ENCODE measurements at regions not wholly inside any gene's neighbourhood (a gene's known extent, or its start where the extent isn't known, plus 50 kb on each side); places are given as distances from the start of the nearest gene placed in this dataset.
A peak's percentile ranks its signal among the peaks of the same experiment; 100 is the strongest.

DNA sequence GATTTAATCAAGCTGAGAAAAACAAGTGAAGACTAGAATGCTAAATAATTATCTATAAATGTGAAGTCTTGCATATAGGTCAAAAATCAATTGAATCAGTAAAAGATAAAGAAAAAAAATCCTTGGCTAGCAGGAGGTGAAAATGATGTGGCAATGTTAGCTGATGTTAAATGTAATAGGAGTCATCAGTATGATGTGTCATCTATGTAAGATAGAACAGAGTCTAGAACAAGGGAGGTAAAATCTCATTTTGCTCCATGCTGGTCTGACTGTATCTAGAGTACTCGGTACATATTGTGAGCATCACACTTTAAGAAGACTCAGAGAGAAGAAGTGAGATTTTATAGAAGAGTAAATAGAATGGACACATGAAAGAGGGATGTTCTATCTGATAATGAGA, 721.2 kb downstream of the ETS1 start:
- Histone ChIP-seq H3K27me3 (ENCODE audit: insufficient read depth, insufficient read length) (no peaks in the 10 kb centered on the region), H3K9me3 (ENCODE audit: insufficient read depth, low read length) (no peaks in the 10 kb centered on the region), H3K36me3 (ENCODE audit: insufficient read depth, insufficient read length, low read length) (no peaks in the 10 kb centered on the region), H3K4me3 (ENCODE audit: insufficient read length, low read depth) (no peak overlapping the region), H3K9ac (ENCODE audit: insufficient read length, low read depth) (no peak overlapping the region), H3K4me1 (ENCODE audit: insufficient read depth, insufficient read length) (no peaks in the 10 kb centered on the region)
- TF ChIP-seq YY1 (IDR thresholded peaks at IDR 0.05; ENCODE audit: insufficient read depth, insufficient read length) = no peak
- TF ChIP-seq ZNF274 (IDR thresholded peaks at IDR 0.05; ENCODE audit: low read depth, low read length) = no peak
- TF ChIP-seq SUZ12 (IDR thresholded peaks at IDR 0.05; ENCODE audit: extremely low read depth, insufficient read depth, insufficient read length) = no peak
- no peak for DNase-seq (ENCODE audit: low read depth, low spot score)

DNA sequence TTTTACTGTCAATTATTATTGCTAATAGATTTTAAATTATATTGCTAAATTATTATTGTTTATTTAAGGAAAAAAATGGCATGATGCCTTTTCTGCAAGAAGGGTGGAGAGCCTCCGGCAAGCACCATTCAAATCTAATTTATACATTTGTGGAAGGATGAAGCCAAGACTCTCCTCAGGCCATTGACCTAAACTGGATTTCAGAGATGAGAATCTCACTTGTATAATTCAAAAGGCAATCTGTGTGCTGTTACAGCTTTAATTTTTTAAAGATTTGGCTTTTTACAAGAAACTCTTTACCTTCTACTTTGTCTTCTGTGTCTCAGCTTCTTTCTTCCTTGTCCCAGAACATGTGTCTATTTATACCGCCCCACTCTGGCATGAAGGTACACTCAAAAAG, 722.5 kb downstream of the ETS1 start:
- no peak for DNase-seq (ENCODE audit: low read depth, low spot score)

DNA sequence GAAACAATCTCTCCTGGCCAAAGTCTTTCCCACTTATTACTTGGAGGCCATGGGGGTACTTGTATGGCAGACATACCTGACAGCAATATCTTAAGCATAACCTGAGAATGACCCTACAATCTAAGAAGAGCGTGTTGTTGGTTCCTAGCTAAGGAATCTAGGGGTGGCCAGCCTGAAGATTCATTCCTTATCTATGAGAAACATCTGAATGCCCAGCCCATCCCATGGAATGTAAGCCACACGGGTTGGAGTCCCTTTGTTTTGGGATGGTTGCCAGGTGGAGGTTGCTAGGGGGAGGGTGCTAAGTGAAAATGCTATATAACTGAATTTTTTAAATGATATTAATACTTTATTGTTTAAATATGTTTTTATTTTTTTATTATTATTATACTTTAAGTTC, 725.0 kb downstream of the ETS1 start:
- Histone ChIP-seq H3K9ac (ENCODE audit: insufficient read length, low read depth) (no peak overlapping the region), H3K9me3 (ENCODE audit: insufficient read depth, low read length) (no peaks in the 10 kb centered on the region), H3K4me3 (ENCODE audit: insufficient read length, low read depth) (no peak overlapping the region), H3K4me1 (ENCODE audit: insufficient read depth, insufficient read length) (no peaks in the 10 kb centered on the region), H3K27me3 (ENCODE audit: insufficient read depth, insufficient read length) (no peaks in the 10 kb centered on the region), H3K36me3 (ENCODE audit: insufficient read depth, insufficient read length, low read length) (no peaks in the 10 kb centered on the region)
- no peak for DNase-seq (ENCODE audit: low read depth, low spot score)
- TF ChIP-seq YY1 (IDR thresholded peaks at IDR 0.05; ENCODE audit: insufficient read depth, insufficient read length) (no peak), SUZ12 (IDR thresholded peaks at IDR 0.05; ENCODE audit: extremely low read depth, insufficient read depth, insufficient read length) (no peak), ZNF274 (IDR thresholded peaks at IDR 0.05; ENCODE audit: low read depth, low read length) (no peak)

More for the DNA sequence above, 722.5 kb downstream of the ETS1 start:
- Histone ChIP-seq H3K4me3 (ENCODE audit: insufficient read length, low read depth) (no peak overlapping the region), H3K36me3 (ENCODE audit: insufficient read depth, insufficient read length, low read length) (no peaks in the 10 kb centered on the region), H3K27me3 (ENCODE audit: insufficient read depth, insufficient read length) (no peaks in the 10 kb centered on the region), H3K9me3 (ENCODE audit: insufficient read depth, low read length) (no peaks in the 10 kb centered on the region), H3K9ac (ENCODE audit: insufficient read length, low read depth) (no peak overlapping the region), H3K4me1 (ENCODE audit: insufficient read depth, insufficient read length) (no peaks in the 10 kb centered on the region)
- TF ChIP-seq ZNF274 (IDR thresholded peaks at IDR 0.05; ENCODE audit: low read depth, low read length) (no peak), SUZ12 (IDR thresholded peaks at IDR 0.05; ENCODE audit: extremely low read depth, insufficient read depth, insufficient read length) (no peak), YY1 (IDR thresholded peaks at IDR 0.05; ENCODE audit: insufficient read depth, insufficient read length) (no peak)

DNA sequence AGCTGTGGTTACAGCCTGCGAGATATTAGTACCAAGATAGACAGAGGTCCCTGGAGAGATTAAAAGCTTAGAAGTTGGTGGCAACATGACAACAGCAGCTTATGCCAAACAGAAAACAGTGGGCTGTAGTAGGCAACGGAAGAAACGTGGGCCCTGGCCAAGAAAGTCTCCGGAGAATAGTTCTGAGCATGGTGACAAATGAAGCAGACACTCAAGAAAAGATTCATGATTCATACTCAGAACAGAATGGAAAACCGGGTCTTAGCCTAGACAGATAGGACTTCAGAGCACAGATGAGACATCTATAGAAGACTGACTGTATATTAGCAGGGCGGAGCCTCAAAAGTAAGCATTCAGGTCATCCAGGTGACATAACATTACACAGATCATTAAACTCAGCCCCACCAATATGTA, 727.4 kb downstream of the ETS1 start:
- Histone ChIP-seq H3K27me3 (ENCODE audit: insufficient read depth, insufficient read length) (no peaks in the 10 kb centered on the region), H3K9ac (ENCODE audit: insufficient read length, low read depth) (no peak overlapping the region), H3K9me3 (ENCODE audit: insufficient read depth, low read length) (no peaks in the 10 kb centered on the region), H3K4me1 (ENCODE audit: insufficient read depth, insufficient read length) (no peaks in the 10 kb centered on the region), H3K4me3 (ENCODE audit: insufficient read length, low read depth) (no peak overlapping the region), H3K36me3 (ENCODE audit: insufficient read depth, insufficient read length, low read length) (no peaks in the 10 kb centered on the region)
- no peak for TF ChIP-seq YY1 (IDR thresholded peaks at IDR 0.05; ENCODE audit: insufficient read depth, insufficient read length)
- no peak for TF ChIP-seq SUZ12 (IDR thresholded peaks at IDR 0.05; ENCODE audit: extremely low read depth, insufficient read depth, insufficient read length)
- TF ChIP-seq ZNF274 (IDR thresholded peaks at IDR 0.05; ENCODE audit: low read depth, low read length) = no peak
- DNase-seq (ENCODE audit: low read depth, low spot score) = no peak

DNA sequence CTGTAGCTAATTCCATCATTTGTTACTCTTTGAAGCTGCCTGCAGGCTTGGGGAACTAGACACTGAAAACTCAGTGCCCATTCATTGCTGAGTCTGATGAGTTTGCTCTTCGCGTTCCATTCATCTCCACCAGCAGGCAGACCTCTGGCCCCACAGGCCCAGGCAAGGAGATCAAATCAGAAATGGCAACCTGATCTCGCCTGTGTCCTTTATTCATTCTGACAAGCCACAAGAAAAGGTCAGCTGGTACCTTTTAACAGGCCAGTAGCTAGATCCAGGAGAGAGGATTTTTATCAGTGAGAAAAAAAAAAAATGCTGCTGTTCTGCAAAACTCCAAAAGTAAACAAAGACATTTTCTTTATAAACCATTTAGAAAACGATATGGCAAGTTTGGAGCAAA, 742.5 kb downstream of the ETS1 start:
- TF ChIP-seq ZNF274 (IDR thresholded peaks at IDR 0.05; ENCODE audit: low read depth, low read length) = no peak
- H3K9me3 ChIP-seq (ENCODE audit: insufficient read depth, low read length) = no peaks in the 10 kb centered on the region
- no peaks in the 10 kb centered on the region for H3K36me3 ChIP-seq (ENCODE audit: insufficient read depth, insufficient read length, low read length)
- H3K27me3 ChIP-seq (ENCODE audit: insufficient read depth, insufficient read length) = no peaks in the 10 kb centered on the region
- H3K9ac ChIP-seq (ENCODE audit: insufficient read length, low read depth) = no peak overlapping the region
- H3K4me3 ChIP-seq (ENCODE audit: insufficient read length, low read depth) = no peak overlapping the region
- no peak for DNase-seq (ENCODE audit: low read depth, low spot score)
- no peaks in the 10 kb centered on the region for H3K4me1 ChIP-seq (ENCODE audit: insufficient read depth, insufficient read length)

DNA sequence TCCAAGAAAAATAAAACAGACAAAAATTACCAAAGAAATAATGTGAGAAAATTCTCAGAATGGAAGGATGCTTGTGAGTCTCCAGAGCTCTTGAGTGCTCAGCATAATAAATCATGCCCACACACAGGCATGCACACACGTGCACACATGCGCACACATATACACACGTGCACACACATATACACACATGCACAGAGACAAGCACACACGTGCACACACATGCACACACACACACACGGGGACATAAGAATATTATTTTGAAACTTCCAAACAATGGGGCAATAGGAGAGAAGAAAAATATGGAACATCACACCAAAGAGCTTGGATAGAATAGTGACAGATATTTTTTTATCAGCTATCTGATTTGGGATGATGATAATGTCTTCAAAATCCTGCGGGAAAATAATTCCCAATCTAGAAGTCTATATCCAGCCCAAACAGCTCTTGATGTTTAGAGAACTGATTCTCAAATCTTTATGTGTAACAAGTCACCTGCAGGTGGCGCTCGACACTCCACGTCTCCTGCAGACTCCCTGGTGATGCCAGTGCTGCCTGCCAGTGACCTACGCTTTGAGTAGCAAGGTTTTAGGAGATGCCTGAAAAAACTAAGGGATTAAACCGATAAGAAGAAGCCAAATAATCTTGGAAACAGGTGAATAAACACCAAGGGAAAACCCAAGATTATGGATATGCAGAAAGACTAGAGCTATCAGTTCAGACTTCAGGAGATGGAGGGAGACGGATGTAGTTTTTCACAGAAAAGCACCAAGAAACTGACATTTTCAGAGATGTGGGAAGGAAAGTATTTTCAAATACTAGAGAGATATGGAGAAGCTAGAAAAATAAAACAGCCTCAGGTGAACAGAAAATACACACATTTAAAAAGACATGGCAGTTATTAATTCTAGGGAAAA, 743.6 kb downstream of the ETS1 start:
- Histone ChIP-seq H3K9ac (ENCODE audit: insufficient read length, low read depth) (no peak overlapping the region), H3K9me3 (ENCODE audit: insufficient read depth, low read length) (no peaks in the 10 kb centered on the region), H3K4me1 (ENCODE audit: insufficient read depth, insufficient read length) (no peaks in the 10 kb centered on the region), H3K36me3 (ENCODE audit: insufficient read depth, insufficient read length, low read length) (no peaks in the 10 kb centered on the region), H3K27me3 (ENCODE audit: insufficient read depth, insufficient read length) (no peaks in the 10 kb centered on the region), H3K4me3 (ENCODE audit: insufficient read length, low read depth) (no peak overlapping the region)
- TF ChIP-seq SUZ12 (IDR thresholded peaks at IDR 0.05; ENCODE audit: extremely low read depth, insufficient read depth, insufficient read length) (no peak), ZNF274 (IDR thresholded peaks at IDR 0.05; ENCODE audit: low read depth, low read length) (no peak), YY1 (IDR thresholded peaks at IDR 0.05; ENCODE audit: insufficient read depth, insufficient read length) (no peak)
- peak; percentile 66 for DNase-seq (ENCODE audit: low read depth, low spot score)

DNA sequence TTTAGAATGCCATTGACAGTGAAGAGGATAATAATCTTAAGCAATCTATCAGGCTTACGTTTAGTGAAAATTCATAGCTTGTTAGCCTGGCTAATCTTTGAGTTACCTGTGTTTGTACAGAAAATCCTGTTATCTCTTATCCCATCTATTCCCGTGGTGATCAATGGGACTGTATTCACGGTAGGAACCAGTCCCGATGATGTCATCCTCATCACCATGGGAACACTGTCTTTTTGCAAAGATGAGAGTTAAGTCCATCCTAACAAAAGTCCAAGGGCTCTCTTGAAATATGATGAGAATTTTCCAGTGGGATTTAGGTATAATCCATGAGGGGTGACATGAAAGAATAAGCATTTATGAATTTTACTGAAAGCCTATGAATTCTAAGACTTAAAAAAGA, 762.2 kb downstream of the ETS1 start:
- Histone ChIP-seq H3K9me3 (ENCODE audit: insufficient read depth, low read length) (no peaks in the 10 kb centered on the region), H3K36me3 (ENCODE audit: insufficient read depth, insufficient read length, low read length) (no peaks in the 10 kb centered on the region), H3K27me3 (ENCODE audit: insufficient read depth, insufficient read length) (no peaks in the 10 kb centered on the region), H3K4me3 (ENCODE audit: insufficient read length, low read depth) (no peak overlapping the region), H3K9ac (ENCODE audit: insufficient read length, low read depth) (no peak overlapping the region), H3K4me1 (ENCODE audit: insufficient read depth, insufficient read length) (no peaks in the 10 kb centered on the region)
- DNase-seq (ENCODE audit: low read depth, low spot score) = no peak
- TF ChIP-seq ZNF274 (IDR thresholded peaks at IDR 0.05; ENCODE audit: low read depth, low read length) (no peak), YY1 (IDR thresholded peaks at IDR 0.05; ENCODE audit: insufficient read depth, insufficient read length) (no peak), SUZ12 (IDR thresholded peaks at IDR 0.05; ENCODE audit: extremely low read depth, insufficient read depth, insufficient read length) (no peak)
